Stimulated activated memory B cell treated with anti-CD40 and anti-IgM and Interleukin-4, amounts not matched to agents 10 μg/mL and 1 μg/mL and 100 μg/mL, for 72 hours (primary cell): ENCODE measurements at regions not wholly inside any gene's neighbourhood (a gene's known extent, or its start where the extent isn't known, plus 50 kb on each side); places are given as distances from the start of the nearest gene placed in this dataset.

ENCODE experiments used
- ATAC-seq: fragments of 150-1000 bp; cut with Tn5 transposase; 2 replicates; pipeline ENCODE4 v1.10.0; 2021
- H3K27ac Mint-ChIP-seq: one replicate; pipeline ENCODE4 v1.8.0; 2022; ENCODE audit warnings: mild to moderate bottlenecking, mixed read lengths
- H3K27me3 Mint-ChIP-seq: one replicate; pipeline ENCODE4 v1.8.0; 2022; ENCODE audit warnings: mixed read lengths
- H3K36me3 Mint-ChIP-seq: one replicate; pipeline ENCODE4 v1.8.0; 2022; ENCODE audit warnings: mixed read lengths
- H3K4me1 Mint-ChIP-seq: one replicate; pipeline ENCODE4 v1.8.0; 2022; ENCODE audit warnings: mixed read lengths
- H3K4me3 Mint-ChIP-seq: one replicate; pipeline ENCODE4 v1.8.0; 2022; ENCODE audit warnings: mild to moderate bottlenecking, moderate library complexity, mixed read lengths
- H3K9me3 Mint-ChIP-seq: one replicate; pipeline ENCODE4 v1.8.0; 2022; ENCODE audit warnings: mixed read lengths

- no peaks in the 10 kb centered on the region for H3K9me3 Mint-ChIP-seq
- no peaks in the 10 kb centered on the region for H3K4me1 Mint-ChIP-seq
- no peak overlapping the region for H3K4me3 Mint-ChIP-seq
- H3K36me3 Mint-ChIP-seq, result no peaks in the 10 kb centered on the region
- H3K27ac Mint-ChIP-seq, result no peak overlapping the region
- no peak for ATAC-seq
- H3K27me3 Mint-ChIP-seq, result no peaks in the 10 kb centered on the region
These were observed 257.6 kb downstream of the GRB14 start for GRCh38 chr2:164363646-164364045.

- Mint-ChIP-seq H3K27me3 (no peaks in the 10 kb centered on the region), H3K36me3 (no peaks in the 10 kb centered on the region), H3K9me3 (peaks cover 4% of the 10 kb centered on the region), H3K4me1 (no peaks in the 10 kb centered on the region), H3K27ac (no peak overlapping the region), H3K4me3 (no peak overlapping the region)
- ATAC-seq, result no peak
These were observed 269.7 kb downstream of the GRB14 start for GRCh38 chr2:164351536-164351935.

- no peak for ATAC-seq
- no peaks in the 10 kb centered on the region for H3K9me3 Mint-ChIP-seq
- no peaks in the 10 kb centered on the region for H3K27me3 Mint-ChIP-seq
- H3K4me3 Mint-ChIP-seq, result no peak overlapping the region
- H3K36me3 Mint-ChIP-seq, result no peaks in the 10 kb centered on the region
- no peak overlapping the region for H3K27ac Mint-ChIP-seq
- H3K4me1 Mint-ChIP-seq, result no peaks in the 10 kb centered on the region
These were observed 285.3 kb downstream of the GRB14 start for GRCh38 chr2:164335947-164336346.

- Mint-ChIP-seq H3K4me3 (no peak overlapping the region), H3K36me3 (no peaks in the 10 kb centered on the region), H3K27ac (no peak overlapping the region), H3K4me1 (no peaks in the 10 kb centered on the region), H3K27me3 (no peaks in the 10 kb centered on the region), H3K9me3 (no peaks in the 10 kb centered on the region)
- ATAC-seq, result no peak
These were observed 286.2 kb downstream of the GRB14 start for GRCh38 chr2:164335128-164335527.

- no peak for ATAC-seq
- H3K27me3 Mint-ChIP-seq, result no peaks in the 10 kb centered on the region
- H3K9me3 Mint-ChIP-seq, result peaks cover 14% of the 10 kb centered on the region
- H3K4me3 Mint-ChIP-seq, result no peak overlapping the region
- H3K4me1 Mint-ChIP-seq, result no peaks in the 10 kb centered on the region
- H3K36me3 Mint-ChIP-seq, result no peaks in the 10 kb centered on the region
- no peak overlapping the region for H3K27ac Mint-ChIP-seq
These were observed 293.0 kb downstream of the GRB14 start for GRCh38 chr2:164328310-164328709.

- H3K27ac Mint-ChIP-seq, result no peak overlapping the region
- H3K4me1 Mint-ChIP-seq, result no peaks in the 10 kb centered on the region
- H3K36me3 Mint-ChIP-seq, result no peaks in the 10 kb centered on the region
- no peak for ATAC-seq
- H3K27me3 Mint-ChIP-seq, result no peaks in the 10 kb centered on the region
- H3K4me3 Mint-ChIP-seq, result no peak overlapping the region
- H3K9me3 Mint-ChIP-seq, result peaks cover 24% of the 10 kb centered on the region
These were observed 297.3 kb downstream of the GRB14 start for GRCh38 chr2:164323978-164324377.

- Mint-ChIP-seq H3K36me3 (no peaks in the 10 kb centered on the region), H3K27ac (no peak overlapping the region), H3K9me3 (no peaks in the 10 kb centered on the region), H3K27me3 (no peaks in the 10 kb centered on the region), H3K4me1 (no peaks in the 10 kb centered on the region), H3K4me3 (no peak overlapping the region)
- no peak for ATAC-seq
These were observed 307.1 kb downstream of the GRB14 start for GRCh38 chr2:164314148-164314547.

GRCh38 chr2:164306872-164307271 is 314.4 kb downstream of the GRB14 start:
- Mint-ChIP-seq H3K27ac (no peak overlapping the region), H3K9me3 (peaks cover 3% of the 10 kb centered on the region), H3K4me3 (no peak overlapping the region), H3K27me3 (no peaks in the 10 kb centered on the region), H3K4me1 (no peaks in the 10 kb centered on the region), H3K36me3 (no peaks in the 10 kb centered on the region)
- ATAC-seq, result no peak

GRCh38 chr2:164302786-164303185 is 318.5 kb downstream of the GRB14 start:
- ATAC-seq, result no peak
- H3K4me1 Mint-ChIP-seq, result no peaks in the 10 kb centered on the region

GRCh38 chr2:164288235-164288634 is 333.0 kb downstream of the GRB14 start:
- H3K27me3 Mint-ChIP-seq, result no peaks in the 10 kb centered on the region
- H3K36me3 Mint-ChIP-seq, result no peaks in the 10 kb centered on the region

More at GRCh38 chr2:164302786-164303185, 318.5 kb downstream of the GRB14 start:
- Mint-ChIP-seq H3K36me3 (no peaks in the 10 kb centered on the region), H3K27ac (no peak overlapping the region), H3K27me3 (no peaks in the 10 kb centered on the region), H3K9me3 (peaks cover 6% of the 10 kb centered on the region), H3K4me3 (no peak overlapping the region)

GRCh38 chr2:164287056-164287455 is 334.2 kb downstream of the GRB14 start:
- H3K27me3 Mint-ChIP-seq, result no peaks in the 10 kb centered on the region
- no peaks in the 10 kb centered on the region for H3K36me3 Mint-ChIP-seq
- peaks cover 3% of the 10 kb centered on the region for H3K9me3 Mint-ChIP-seq
- no peak overlapping the region for H3K4me3 Mint-ChIP-seq
- H3K27ac Mint-ChIP-seq, result no peak overlapping the region
- H3K4me1 Mint-ChIP-seq, result no peaks in the 10 kb centered on the region
- ATAC-seq, result no peak

More at GRCh38 chr2:164288235-164288634, 333.0 kb downstream of the GRB14 start:
- no peaks in the 10 kb centered on the region for H3K4me1 Mint-ChIP-seq
- ATAC-seq, result no peak
- H3K27ac Mint-ChIP-seq, result no peak overlapping the region
- H3K9me3 Mint-ChIP-seq, result peaks cover 3% of the 10 kb centered on the region
- H3K4me3 Mint-ChIP-seq, result no peak overlapping the region

- ATAC-seq, result no peak
These were observed 335.7 kb downstream of the GRB14 start for GRCh38 chr2:164285576-164285975.

GRCh38 chr2:164281896-164282295 is 339.4 kb downstream of the GRB14 start:
- no peak for ATAC-seq
- Mint-ChIP-seq H3K27ac (no peak overlapping the region), H3K4me3 (no peak overlapping the region), H3K36me3 (no peaks in the 10 kb centered on the region), H3K9me3 (no peaks in the 10 kb centered on the region), H3K4me1 (no peaks in the 10 kb centered on the region), H3K27me3 (no peaks in the 10 kb centered on the region)

More at GRCh38 chr2:164285576-164285975, 335.7 kb downstream of the GRB14 start:
- H3K9me3 Mint-ChIP-seq, result peaks cover 3% of the 10 kb centered on the region
- no peaks in the 10 kb centered on the region for H3K36me3 Mint-ChIP-seq
- no peak overlapping the region for H3K4me3 Mint-ChIP-seq
- H3K4me1 Mint-ChIP-seq, result no peaks in the 10 kb centered on the region
- H3K27ac Mint-ChIP-seq, result no peak overlapping the region
- no peaks in the 10 kb centered on the region for H3K27me3 Mint-ChIP-seq

GRCh38 chr2:164275659-164276058 is 345.6 kb downstream of the GRB14 start:
- H3K4me3 Mint-ChIP-seq, result no peak overlapping the region
- no peaks in the 10 kb centered on the region for H3K4me1 Mint-ChIP-seq
- H3K27ac Mint-ChIP-seq, result no peak overlapping the region
- H3K9me3 Mint-ChIP-seq, result no peaks in the 10 kb centered on the region
- H3K27me3 Mint-ChIP-seq, result no peaks in the 10 kb centered on the region
- no peaks in the 10 kb centered on the region for H3K36me3 Mint-ChIP-seq
- no peak for ATAC-seq

GRCh38 chr2:164260506-164260905 is 360.8 kb downstream of the GRB14 start:
- H3K4me1 Mint-ChIP-seq, result no peaks in the 10 kb centered on the region
- no peak for ATAC-seq
- H3K9me3 Mint-ChIP-seq, result peaks cover 6% of the 10 kb centered on the region
- H3K27me3 Mint-ChIP-seq, result no peaks in the 10 kb centered on the region
- no peaks in the 10 kb centered on the region for H3K36me3 Mint-ChIP-seq
- H3K4me3 Mint-ChIP-seq, result no peak overlapping the region
- H3K27ac Mint-ChIP-seq, result no peak overlapping the region

- H3K9me3 Mint-ChIP-seq, result peaks cover 3% of the 10 kb centered on the region
- H3K4me1 Mint-ChIP-seq, result no peaks in the 10 kb centered on the region
- no peak overlapping the region for H3K27ac Mint-ChIP-seq
- H3K27me3 Mint-ChIP-seq, result no peaks in the 10 kb centered on the region
- H3K36me3 Mint-ChIP-seq, result no peaks in the 10 kb centered on the region
- ATAC-seq, result no peak
- H3K4me3 Mint-ChIP-seq, result no peak overlapping the region
These were observed 363.5 kb downstream of the GRB14 start for GRCh38 chr2:164257742-164258141.
